ENCODE measurements at regions not wholly inside any gene's neighbourhood (a gene's known extent, or its start where the extent isn't known, plus 50 kb on each side); places are given as distances from the start of the nearest gene placed in this dataset.

- no peak for TF ChIP-seq ZFX (IDR thresholded peaks at IDR 0.05; ENCODE audit: borderline replicate concordance)
- no peak for TF ChIP-seq CTCF (IDR thresholded peaks at IDR 0.05)
These were observed 81.4 kb upstream of the AHI1 start for GRCh38 chr6:135578976-135579375.

Data from 22Rv1 (cell line).